Endothelial cell (in vitro differentiated cells): ENCODE measurements at regions not wholly inside any gene's neighbourhood (a gene's known extent, or its start where the extent isn't known, plus 50 kb on each side); places are given as distances from the start of the nearest gene placed in this dataset.
"Not testable (repeated sequence)": the region's sequence is repeated elsewhere in the genome, so short reads cannot be mapped to it uniquely, and the experiment has no call there.

Experiments used
- DNase-seq: peaks from one replicate; pipeline ENCODE4 v3.0.0; 2021; ENCODE audit warnings: low spot score
- H3K27ac Mint-ChIP-seq: one replicate; pipeline ENCODE4 v1.8.0; 2021; ENCODE audit warnings: mixed read lengths, inconsistent platforms; ENCODE audit not compliant: unreplicated experiment
- H3K27me3 Mint-ChIP-seq: one replicate; pipeline ENCODE4 v1.8.0; 2021; ENCODE audit warnings: mild to moderate bottlenecking, moderate library complexity, mixed read lengths, inconsistent platforms; ENCODE audit not compliant: unreplicated experiment
- H3K36me3 Mint-ChIP-seq: one replicate; pipeline ENCODE4 v1.8.0; 2021; ENCODE audit warnings: mild to moderate bottlenecking, low read depth, mixed read lengths, inconsistent platforms; ENCODE audit not compliant: unreplicated experiment
- H3K4me1 Mint-ChIP-seq: one replicate; pipeline ENCODE4 v1.8.0; 2021; ENCODE audit warnings: mild to moderate bottlenecking, mixed read lengths, inconsistent platforms; ENCODE audit not compliant: unreplicated experiment
- H3K4me3 Mint-ChIP-seq: one replicate; pipeline ENCODE4 v1.8.0; 2021; ENCODE audit warnings: mild to moderate bottlenecking, mixed read lengths, inconsistent platforms; ENCODE audit not compliant: unreplicated experiment
- H3K9me3 Mint-ChIP-seq: one replicate; pipeline ENCODE4 v1.8.0; 2021; ENCODE audit warnings: mixed read lengths, inconsistent platforms; ENCODE audit not compliant: unreplicated experiment
- TF ChIP-seq, protein P1 (sequence below): fragments of 200-600 bp; sonication (generic); IDR thresholded peaks from one replicate; pipeline ENCODE4 v1.5.0; 2021; ENCODE audit warnings: antibody characterized with exemption; ENCODE audit not compliant: unreplicated experiment

DNA sequence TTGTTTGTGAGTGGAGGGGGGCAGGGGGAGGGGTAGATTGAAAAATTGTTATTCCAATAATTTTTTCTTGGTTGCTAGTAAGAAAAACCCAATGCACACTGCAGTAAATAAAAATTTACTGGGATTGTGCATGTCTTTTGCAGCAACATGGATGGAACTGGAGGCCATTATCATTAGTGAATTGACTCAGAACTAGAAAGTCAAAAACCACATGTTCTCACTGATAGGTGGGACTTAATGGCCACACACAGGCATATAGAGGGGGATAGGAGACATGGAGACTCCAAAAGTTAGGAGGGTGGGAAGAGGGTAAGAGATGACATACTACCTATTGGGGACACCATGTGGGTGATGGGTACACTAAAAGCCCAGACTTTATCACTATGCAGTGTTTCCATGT lies 67.2 kb downstream of the BUB3 start:
- no peaks in the 10 kb centered on the region for H3K36me3 Mint-ChIP-seq
- no peak overlapping the region for H3K4me3 Mint-ChIP-seq
- H3K27me3 Mint-ChIP-seq = no peaks in the 10 kb centered on the region
- DNase-seq = no peak
- no peaks in the 10 kb centered on the region for H3K4me1 Mint-ChIP-seq
- TF ChIP-seq, protein P1, sequence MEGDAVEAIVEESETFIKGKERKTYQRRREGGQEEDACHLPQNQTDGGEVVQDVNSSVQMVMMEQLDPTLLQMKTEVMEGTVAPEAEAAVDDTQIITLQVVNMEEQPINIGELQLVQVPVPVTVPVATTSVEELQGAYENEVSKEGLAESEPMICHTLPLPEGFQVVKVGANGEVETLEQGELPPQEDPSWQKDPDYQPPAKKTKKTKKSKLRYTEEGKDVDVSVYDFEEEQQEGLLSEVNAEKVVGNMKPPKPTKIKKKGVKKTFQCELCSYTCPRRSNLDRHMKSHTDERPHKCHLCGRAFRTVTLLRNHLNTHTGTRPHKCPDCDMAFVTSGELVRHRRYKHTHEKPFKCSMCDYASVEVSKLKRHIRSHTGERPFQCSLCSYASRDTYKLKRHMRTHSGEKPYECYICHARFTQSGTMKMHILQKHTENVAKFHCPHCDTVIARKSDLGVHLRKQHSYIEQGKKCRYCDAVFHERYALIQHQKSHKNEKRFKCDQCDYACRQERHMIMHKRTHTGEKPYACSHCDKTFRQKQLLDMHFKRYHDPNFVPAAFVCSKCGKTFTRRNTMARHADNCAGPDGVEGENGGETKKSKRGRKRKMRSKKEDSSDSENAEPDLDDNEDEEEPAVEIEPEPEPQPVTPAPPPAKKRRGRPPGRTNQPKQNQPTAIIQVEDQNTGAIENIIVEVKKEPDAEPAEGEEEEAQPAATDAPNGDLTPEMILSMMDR = no peak
- H3K9me3 Mint-ChIP-seq = peaks cover under 1% of the 10 kb centered on the region
- H3K27ac Mint-ChIP-seq = no peak overlapping the region

DNA sequence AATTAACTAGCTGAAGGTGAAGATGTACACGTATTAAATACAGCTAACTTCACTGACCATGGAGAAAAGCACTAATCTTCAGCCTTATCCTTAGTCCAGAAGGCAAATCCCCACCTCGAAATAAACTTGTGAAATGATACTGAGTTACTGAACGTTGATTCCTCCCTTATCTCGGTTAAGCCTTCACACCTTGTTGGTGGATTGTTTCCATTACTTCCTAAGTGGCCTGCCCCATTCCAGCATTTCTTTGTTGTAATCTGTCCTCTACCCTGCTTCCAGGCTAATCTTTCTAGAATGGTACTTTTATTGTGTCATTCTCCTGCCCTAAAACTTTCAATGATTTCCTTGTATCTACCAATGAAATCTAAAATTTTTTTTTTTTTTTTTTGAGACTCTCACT lies 68.6 kb downstream of the BUB3 start:
- no peaks in the 10 kb centered on the region for H3K27me3 Mint-ChIP-seq
- H3K4me1 Mint-ChIP-seq = no peaks in the 10 kb centered on the region
- no peak overlapping the region for H3K27ac Mint-ChIP-seq
- TF ChIP-seq, protein P1 = no peak
- no peak for DNase-seq
- no peaks in the 10 kb centered on the region for H3K9me3 Mint-ChIP-seq
- H3K4me3 Mint-ChIP-seq = no peak overlapping the region
- H3K36me3 Mint-ChIP-seq = no peaks in the 10 kb centered on the region

DNA sequence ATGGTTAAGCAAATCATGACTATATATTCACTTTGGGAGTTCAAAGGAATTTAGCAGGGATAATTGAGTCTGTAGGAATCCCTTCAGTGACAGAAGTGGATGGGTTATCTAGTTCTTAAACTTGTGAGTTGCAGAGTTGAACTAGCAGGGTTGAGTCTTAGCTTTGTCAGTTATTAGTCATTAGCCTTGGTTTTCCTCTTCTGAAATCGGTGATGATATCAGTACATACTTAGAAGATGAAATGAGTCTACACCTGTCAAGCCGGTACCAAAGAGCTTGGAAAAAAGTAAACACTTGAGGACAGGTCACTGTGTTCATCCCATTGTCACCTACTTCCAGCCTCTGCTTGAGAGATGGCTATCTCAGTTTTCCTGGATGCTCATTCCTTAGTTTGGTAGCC lies 73.5 kb downstream of the BUB3 start:
- Mint-ChIP-seq H3K4me3 (no peak overlapping the region), H3K4me1 (no peaks in the 10 kb centered on the region), H3K27ac (no peak overlapping the region), H3K36me3 (peaks cover 6% of the 10 kb centered on the region), H3K27me3 (peaks cover 2% of the 10 kb centered on the region), H3K9me3 (no peaks in the 10 kb centered on the region)
- TF ChIP-seq, protein P1 = no peak
- no peak for DNase-seq

DNA sequence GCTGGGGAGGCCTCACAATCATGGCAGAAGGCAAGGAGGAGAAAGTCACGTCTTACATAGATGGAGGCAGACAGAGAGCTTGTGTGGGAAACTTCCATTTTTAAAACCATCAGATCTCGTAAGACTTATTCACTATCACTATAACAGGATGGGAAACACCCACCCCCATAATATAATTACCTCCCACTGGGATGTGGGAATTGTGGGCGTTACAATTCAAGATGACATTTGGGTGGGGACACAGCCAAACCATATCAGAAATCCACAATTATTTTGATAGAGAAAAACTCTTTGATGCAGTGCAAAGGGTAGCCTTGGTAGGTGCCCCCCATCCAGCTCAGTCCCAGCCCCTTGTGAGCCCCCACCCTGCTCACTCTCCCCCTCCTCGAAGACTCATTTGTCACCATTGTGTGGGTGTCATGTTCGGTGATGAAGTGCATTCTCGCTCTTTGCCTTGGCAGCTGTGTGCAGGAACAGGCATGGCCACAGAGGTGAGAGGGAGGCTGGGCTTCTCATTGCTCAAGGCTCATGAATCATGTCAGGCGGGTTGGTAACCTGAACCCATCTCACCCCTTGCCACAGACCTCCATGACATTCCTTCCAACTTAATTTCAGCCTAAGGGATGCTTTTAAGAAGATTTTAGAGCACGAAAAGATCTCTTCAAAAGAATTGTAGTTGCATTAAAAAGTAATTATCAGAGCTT lies 75.9 kb downstream of the BUB3 start:
- Mint-ChIP-seq H3K27ac (no peak overlapping the region), H3K4me3 (no peak overlapping the region), H3K4me1 (no peaks in the 10 kb centered on the region), H3K36me3 (peaks cover 8% of the 10 kb centered on the region), H3K9me3 (peaks cover 1% of the 10 kb centered on the region), H3K27me3 (peaks cover 2% of the 10 kb centered on the region)
- TF ChIP-seq, protein P1 = no peak
- DNase-seq = no peak

DNA sequence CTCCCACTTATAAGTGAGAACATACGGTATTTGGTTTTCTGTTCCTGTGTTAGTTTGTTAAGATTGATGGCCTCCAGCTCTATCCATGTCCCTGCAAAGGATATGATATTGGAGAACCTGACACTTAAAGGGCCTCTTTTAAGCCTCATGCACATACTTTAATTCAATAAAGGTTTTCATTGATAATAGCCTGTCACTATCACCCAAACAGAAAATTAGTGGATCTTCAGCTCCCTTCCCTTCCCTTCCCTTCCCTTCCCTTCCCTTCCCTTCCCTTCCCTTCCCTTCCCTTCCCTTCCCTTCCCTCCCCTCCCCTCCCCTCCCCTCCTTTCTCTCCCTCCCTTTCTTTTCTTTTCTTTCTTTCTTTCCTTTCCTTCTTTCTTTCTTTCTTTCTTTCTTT lies 78.7 kb downstream of the BUB3 start:
- DNase-seq, H3K9me3 Mint-ChIP-seq, H3K4me1 Mint-ChIP-seq, H3K4me3 Mint-ChIP-seq, H3K27me3 Mint-ChIP-seq, H3K27ac Mint-ChIP-seq: not testable (repeated sequence)
- H3K36me3 Mint-ChIP-seq = peaks cover 13% of the 10 kb centered on the region

DNA sequence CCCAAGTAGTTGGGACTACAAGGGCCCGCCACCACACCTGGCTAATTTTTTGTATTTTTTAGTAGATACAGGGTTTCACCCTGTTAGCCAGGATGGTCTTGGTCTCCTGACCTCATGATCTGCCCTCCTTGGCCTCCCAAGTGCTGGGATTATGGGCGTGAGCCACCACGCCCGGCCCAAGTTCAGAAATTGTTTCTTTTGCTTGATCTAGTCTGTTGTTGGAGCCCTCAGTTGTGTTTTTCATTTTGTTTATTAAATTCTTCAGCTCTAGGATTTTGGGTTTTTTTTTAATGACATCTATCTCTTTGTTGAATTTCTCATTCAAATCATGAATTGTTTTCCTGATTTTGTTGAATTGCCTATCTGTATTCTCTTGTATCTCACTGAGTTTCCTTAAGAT lies 80.8 kb downstream of the BUB3 start:
- H3K27ac Mint-ChIP-seq, H3K4me1 Mint-ChIP-seq, H3K4me3 Mint-ChIP-seq, H3K9me3 Mint-ChIP-seq, DNase-seq, H3K27me3 Mint-ChIP-seq: not testable (repeated sequence)
- H3K36me3 Mint-ChIP-seq = peaks cover 13% of the 10 kb centered on the region
